Stomach smooth muscle (tissue), 2 donors: ENCODE measurements at regions not wholly inside any gene's neighbourhood (a gene's known extent, or its start where the extent isn't known, plus 50 kb on each side); places are given as distances from the start of the nearest gene placed in this dataset.
"Not testable (repeated sequence)": the region's sequence is repeated elsewhere in the genome, so short reads cannot be mapped to it uniquely, and the experiment has no call there.

ENCODE experiments used
- H3K27ac ChIP-seq: one replicate; pipeline ENCODE4 v1.7.0; 2013; ENCODE audit warnings: mild to moderate bottlenecking, low read length, inconsistent platforms
- H3K27me3 ChIP-seq, 2 donors: one replicate each; pipeline ENCODE4 v1.7.0; 2013; ENCODE audit warnings: low read length in 2 of 2; ENCODE audit not compliant: insufficient read depth in 2 of 2, control insufficient read depth in 1 of 2
- H3K36me3 ChIP-seq, 2 donors: one replicate each; pipeline ENCODE4 v1.7.0; 2013; ENCODE audit warnings: low read length in 2 of 2; ENCODE audit not compliant: control insufficient read depth in 2 of 2, insufficient read depth in 2 of 2
- H3K4me1 ChIP-seq: one replicate; pipeline ENCODE4 v1.7.0; 2013; ENCODE audit warnings: low read length; ENCODE audit not compliant: control insufficient read depth, insufficient read depth
- H3K4me3 ChIP-seq, 2 donors: one replicate each; pipeline ENCODE4 v1.7.0; 2013; ENCODE audit warnings: low read length in 2 of 2
- H3K9ac ChIP-seq, 2 donors: one replicate each; pipeline ENCODE4 v1.7.0; 2013; ENCODE audit warnings: low read length in 2 of 2, mild to moderate bottlenecking in 1 of 2
- H3K9me3 ChIP-seq, 2 donors: one replicate each; pipeline ENCODE4 v1.7.0; 2013; ENCODE audit warnings: low read length in 2 of 2; ENCODE audit not compliant: control insufficient read depth in 2 of 2
- donor health status: healthy.
- donor health status: Pancreatic carcinoma.

DNA sequence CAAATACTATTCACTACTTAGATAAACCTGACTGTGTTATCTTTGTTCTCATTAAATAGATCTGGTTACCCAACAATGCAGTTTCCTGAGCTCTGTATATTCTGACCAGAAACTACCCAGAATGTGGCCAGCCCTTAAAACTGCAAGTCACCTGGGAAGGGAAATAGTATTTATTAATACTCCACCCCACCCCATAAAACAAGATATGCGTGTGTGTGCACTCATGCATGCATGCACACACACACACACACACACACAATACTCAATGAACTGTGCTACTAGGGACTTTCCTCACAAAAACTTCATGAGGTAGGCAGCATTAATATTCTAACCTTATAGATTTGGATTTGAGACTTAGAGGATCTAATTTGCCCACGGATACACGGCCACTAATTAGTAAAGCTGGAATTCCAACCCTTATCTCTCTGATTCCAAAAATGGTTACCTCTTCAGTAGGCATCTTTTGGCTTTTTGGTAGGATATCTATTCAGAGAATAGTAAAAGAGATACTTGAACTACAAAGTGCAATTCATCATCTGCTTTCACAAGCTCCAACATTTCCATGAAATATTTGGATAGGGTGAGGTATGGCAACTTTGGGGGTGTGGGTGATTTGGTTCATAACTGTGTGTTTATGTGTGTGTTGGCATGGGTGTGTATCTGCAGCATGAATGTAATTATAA is 197.0 kb upstream of the CFAP20DC start:
- no peak overlapping the region for H3K9ac ChIP-seq
- H3K27ac ChIP-seq, result no peak overlapping the region
- no peaks in the 10 kb centered on the region for H3K36me3 ChIP-seq
- H3K9me3 ChIP-seq, result no peaks in the 10 kb centered on the region
- H3K4me3 ChIP-seq, result no peak overlapping the region
- H3K27me3 ChIP-seq, result no peaks in the 10 kb centered on the region
- H3K4me1 ChIP-seq, result no peaks in the 10 kb centered on the region

DNA sequence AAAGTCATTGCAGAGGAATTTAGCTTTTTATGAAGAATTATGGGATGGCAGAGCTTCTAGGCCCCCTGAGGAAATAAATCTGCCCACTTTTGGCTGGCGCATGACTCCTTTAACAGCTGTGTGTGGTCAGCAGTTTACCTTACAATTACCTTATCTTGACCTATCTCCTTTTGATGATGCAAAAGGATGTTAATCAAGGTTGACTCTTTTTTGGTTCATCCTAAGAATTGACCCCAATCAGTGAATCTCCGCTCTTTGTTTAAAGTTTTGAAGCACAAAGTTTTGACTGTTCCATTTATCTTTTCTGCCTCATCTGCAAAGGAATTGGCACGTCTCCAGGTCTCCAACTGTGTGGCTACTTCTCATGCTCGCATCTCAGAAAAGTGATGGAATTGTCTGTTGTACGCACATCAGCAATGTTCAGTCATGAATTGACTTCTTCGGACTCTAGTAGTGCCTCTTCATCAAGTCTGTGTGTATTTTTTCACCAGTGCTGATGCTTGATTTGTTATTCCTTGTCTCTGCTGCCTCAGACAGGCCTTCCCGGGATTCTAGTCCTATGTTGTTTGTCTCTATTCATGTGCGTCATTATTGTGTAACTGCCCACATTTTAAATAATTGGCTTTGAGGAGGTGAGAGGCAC is 196.2 kb upstream of the CFAP20DC start:
- Histone ChIP-seq H3K27ac (no peak overlapping the region), H3K9me3 (no peaks in the 10 kb centered on the region), H3K9ac (no peak overlapping the region), H3K4me1 (no peaks in the 10 kb centered on the region), H3K27me3 (no peaks in the 10 kb centered on the region), H3K36me3 (no peaks in the 10 kb centered on the region), H3K4me3 (no peak overlapping the region)

DNA sequence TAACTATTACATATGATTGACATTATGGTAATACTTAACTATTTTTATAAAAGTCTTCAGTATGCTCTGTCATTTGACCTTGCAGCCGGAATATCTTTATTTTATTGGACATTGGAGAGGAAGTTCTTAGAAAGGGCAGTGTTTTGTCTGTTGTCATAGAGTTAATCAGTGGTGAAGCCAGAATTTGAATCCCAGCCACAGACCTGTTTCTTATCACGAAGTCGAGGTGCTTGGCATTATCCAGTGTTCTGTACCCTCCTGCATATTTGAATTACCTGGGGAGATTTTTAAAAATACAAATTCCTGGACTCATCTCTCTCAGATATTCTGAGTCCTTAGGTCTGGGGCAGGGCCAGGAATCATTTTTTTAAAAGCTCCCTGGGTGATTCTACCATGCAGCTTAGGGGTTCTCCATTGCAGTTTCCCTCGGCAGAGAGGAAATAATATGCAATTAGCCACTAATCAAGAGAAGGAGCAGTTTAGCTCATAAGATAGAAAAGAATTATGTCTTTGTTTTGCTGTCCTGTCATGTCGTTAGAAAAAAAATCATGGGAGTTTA is 195.6 kb upstream of the CFAP20DC start:
- Histone ChIP-seq H3K27me3 (no peaks in the 10 kb centered on the region), H3K9me3 (no peaks in the 10 kb centered on the region), H3K36me3 (no peaks in the 10 kb centered on the region), H3K9ac (no peak overlapping the region), H3K4me3 (no peak overlapping the region), H3K27ac (no peak overlapping the region), H3K4me1 (no peaks in the 10 kb centered on the region)

DNA sequence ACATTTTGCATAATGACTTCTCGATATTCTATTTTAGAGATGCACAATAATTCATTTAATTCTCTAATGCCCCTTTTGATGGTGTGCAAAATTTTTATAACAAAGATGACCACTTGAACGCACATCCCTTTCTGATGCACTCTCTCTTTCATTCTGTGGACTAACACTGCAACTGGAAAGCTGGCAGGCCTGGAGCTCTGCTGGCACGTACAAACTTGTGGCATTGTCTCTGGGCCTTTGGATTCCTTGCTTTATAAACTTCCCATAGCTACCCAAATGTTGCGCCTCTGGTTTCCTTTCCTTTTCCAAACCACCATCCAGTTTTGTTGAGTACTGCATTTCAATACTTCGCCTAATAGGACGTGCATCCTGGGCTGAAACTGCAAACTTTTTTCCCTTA is 194.5 kb upstream of the CFAP20DC start:
- no peak overlapping the region for H3K4me3 ChIP-seq
- no peaks in the 10 kb centered on the region for H3K36me3 ChIP-seq
- no peaks in the 10 kb centered on the region for H3K4me1 ChIP-seq
- no peak overlapping the region for H3K9ac ChIP-seq
- H3K27me3 ChIP-seq, result no peaks in the 10 kb centered on the region
- H3K27ac ChIP-seq, result no peak overlapping the region
- no peaks in the 10 kb centered on the region for H3K9me3 ChIP-seq

DNA sequence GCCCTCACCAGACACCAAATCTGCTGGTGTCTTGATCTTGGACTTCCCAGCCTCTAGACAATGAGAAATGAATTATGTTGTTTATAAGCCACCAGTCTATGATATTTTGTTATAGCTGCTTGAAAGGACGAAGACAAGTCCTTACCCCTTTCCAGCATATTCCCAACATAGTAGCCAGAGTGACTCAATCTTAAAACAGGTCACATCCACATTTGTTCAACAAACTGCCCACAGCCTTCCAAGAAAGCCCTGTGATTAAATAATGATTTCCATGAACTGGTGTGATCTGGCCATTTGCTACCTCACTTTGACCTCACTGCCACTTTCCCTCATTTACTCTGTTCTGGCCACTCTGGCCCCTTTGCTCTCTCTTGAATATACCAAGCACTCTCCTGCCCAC is 193.7 kb upstream of the CFAP20DC start:
- Histone ChIP-seq H3K27ac (no peak overlapping the region), H3K9me3 (peaks cover 0 to 4% of the 10 kb centered on the region in 2 donors), H3K4me3 (no peak overlapping the region), H3K36me3 (no peaks in the 10 kb centered on the region), H3K9ac (no peak overlapping the region), H3K4me1 (no peaks in the 10 kb centered on the region), H3K27me3 (no peaks in the 10 kb centered on the region)

DNA sequence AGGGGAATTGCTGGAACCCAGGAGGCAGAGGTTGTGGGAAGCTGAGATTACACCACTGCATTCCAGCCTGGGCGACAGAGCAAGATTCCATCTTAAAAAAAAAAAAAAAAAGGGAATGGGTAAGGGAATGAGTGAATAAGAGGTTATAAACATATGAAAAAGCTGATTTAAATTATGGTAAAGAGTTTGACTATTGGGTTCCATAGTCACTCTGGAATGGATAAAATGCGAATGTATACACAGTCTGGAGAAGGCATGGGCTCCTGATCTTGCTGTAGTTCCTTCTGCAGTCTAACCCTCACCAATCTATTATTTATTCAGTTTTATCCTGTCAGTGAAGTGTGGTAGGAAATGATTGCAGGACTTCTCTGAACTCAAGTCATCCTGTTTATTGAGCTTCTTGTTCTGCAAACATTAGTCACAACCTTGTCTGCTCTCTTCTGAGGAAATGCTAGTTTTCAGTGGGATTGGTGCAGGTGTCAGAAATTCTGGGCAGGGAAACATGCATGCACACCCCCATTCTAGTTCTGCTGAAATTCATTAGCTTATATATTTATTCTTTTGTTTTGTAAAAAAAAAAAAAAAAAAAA is 190.9 kb upstream of the CFAP20DC start:
- H3K36me3 ChIP-seq, result no peaks in the 10 kb centered on the region
- no peak overlapping the region for H3K9ac ChIP-seq
- no peaks in the 10 kb centered on the region for H3K27me3 ChIP-seq
- H3K9me3 ChIP-seq, result peaks cover 0 to 4% of the 10 kb centered on the region in 2 donors
- H3K4me3 ChIP-seq, result no peak overlapping the region
- no peak overlapping the region for H3K27ac ChIP-seq
- no peaks in the 10 kb centered on the region for H3K4me1 ChIP-seq

DNA sequence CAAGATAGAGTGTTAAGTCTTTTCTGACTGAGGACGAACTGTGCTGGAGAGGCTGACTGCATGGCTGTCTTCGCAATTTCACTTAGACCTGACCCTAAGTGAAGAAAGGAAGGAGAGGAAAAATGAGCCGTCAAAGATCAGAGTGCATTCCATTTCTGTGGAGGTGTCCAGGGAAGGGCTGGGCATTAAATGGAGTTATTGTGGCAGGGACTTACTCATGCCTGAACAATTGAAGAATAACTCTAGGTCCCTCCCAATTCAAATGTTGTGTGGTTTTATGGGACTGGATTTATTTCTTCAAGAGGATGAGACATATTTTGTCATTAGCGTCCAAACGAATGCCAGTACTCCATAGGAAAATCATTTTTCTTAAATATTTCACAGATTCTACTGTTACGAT is 187.3 kb upstream of the CFAP20DC start:
- H3K27me3 ChIP-seq, result no peaks in the 10 kb centered on the region
- no peaks in the 10 kb centered on the region for H3K36me3 ChIP-seq
- H3K27ac ChIP-seq, result no peak overlapping the region
- H3K9me3 ChIP-seq, result peaks cover 0 to 4% of the 10 kb centered on the region in 2 donors
- no peak overlapping the region for H3K9ac ChIP-seq
- H3K4me1 ChIP-seq, result no peaks in the 10 kb centered on the region
- H3K4me3 ChIP-seq, result no peak overlapping the region

DNA sequence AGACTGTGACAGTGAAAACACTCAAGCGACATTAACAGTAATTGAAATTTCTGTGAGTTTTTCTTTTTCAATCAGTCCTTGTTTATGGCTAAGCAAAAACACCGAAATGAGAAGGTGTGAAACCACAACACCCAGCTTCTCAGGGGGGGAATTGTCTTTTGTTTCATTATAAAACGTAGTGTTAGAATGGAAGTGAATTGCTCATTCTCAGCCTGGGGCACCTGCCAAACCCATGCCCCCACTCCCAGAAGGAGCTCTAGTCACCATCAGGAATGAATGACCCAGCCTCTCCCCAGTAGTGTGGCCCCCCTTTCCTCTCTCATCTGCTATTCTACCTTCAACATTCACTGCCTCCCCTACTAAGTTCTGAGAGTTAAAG is 185.8 kb upstream of the CFAP20DC start:
- Histone ChIP-seq H3K9ac (no peak overlapping the region), H3K4me3 (no peak overlapping the region), H3K36me3 (no peaks in the 10 kb centered on the region), H3K9me3 (peaks cover 0 to 4% of the 10 kb centered on the region in 2 donors), H3K27ac (no peak overlapping the region), H3K27me3 (no peaks in the 10 kb centered on the region), H3K4me1 (no peaks in the 10 kb centered on the region)

DNA sequence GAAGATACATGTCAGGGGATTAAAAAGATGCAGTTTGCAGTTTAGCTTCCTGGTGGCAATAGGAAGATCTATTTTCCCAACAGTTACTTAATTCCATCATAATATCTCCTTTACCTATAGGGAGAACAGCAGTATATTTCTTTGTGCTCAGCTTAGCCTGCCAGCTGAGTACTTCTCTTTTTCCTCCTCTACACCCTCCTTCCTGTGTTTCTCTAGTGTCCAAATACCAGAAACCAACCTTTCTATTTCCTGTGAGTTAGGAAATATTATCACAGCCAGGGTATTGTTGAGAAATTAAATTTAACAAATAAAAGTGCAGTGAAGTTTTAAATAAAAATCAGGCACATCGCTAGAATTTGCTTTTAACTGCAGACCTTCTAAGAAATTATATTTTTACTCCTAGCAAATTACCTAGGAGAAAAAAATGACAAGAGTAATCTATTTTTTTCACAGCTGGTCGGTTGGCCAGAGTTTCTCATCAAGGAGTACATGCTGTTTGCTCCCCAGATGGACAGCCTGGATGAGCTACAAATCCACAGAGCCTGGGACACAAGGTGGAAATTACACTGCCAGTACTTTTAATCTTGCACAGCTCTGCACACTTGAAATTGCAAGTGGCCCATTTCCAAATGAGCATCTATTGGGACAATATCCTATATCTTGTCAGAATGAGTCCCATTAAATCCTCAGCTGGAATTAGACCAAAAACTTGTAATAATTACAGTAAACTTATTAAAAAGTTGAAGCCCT is 185.2 kb upstream of the CFAP20DC start:
- Histone ChIP-seq H3K27ac (no peak overlapping the region), H3K9ac (no peak overlapping the region), H3K4me3 (no peak overlapping the region), H3K27me3 (no peaks in the 10 kb centered on the region), H3K4me1 (no peaks in the 10 kb centered on the region), H3K36me3 (no peaks in the 10 kb centered on the region), H3K9me3 (peaks cover 0 to 4% of the 10 kb centered on the region in 2 donors)

DNA sequence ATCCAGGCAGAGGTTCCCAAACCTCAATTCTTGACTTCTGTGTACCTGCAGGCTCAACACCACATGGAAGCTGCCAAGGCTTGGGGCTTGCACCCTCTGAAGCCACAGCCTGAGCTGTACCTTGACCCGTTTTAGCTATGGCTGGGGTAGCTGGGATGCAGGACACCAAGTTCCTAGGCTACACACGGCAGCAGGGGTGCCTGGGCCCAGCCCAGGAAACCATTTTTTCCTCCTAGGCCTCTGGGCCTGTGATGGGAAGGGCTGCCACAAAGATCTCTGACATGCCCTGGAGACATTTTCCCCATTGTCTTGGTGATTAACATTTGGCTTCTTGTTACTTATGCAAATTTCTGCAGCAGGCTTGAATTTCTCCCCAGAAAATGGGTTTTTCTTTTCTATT is 180.6 kb upstream of the CFAP20DC start:
- H3K4me1 ChIP-seq, H3K9me3 ChIP-seq, H3K9ac ChIP-seq, H3K27ac ChIP-seq, H3K36me3 ChIP-seq, H3K4me3 ChIP-seq, H3K27me3 ChIP-seq: not testable (repeated sequence)
